ENCODE measurements at regions not wholly inside any gene's neighbourhood (a gene's known extent, or its start where the extent isn't known, plus 50 kb on each side); places are given as distances from the start of the nearest gene placed in this dataset.

GRCh38 chr22:23380911-23381310, 199.2 kb downstream of the IGLL1 start:
- no peak for TF ChIP-seq POLR2AphosphoS5 (IDR thresholded peaks at IDR 0.05; ENCODE audit: control insufficient read depth, insufficient read depth, low read depth, low read length)
- TF ChIP-seq JUNB (CRISPR knock-in tag; conservative IDR thresholded peaks at IDR 0.05): no peak
- no peak for TF ChIP-seq ZBTB26 (CRISPR knock-in tag; IDR thresholded peaks at IDR 0.05)
- TF ChIP-seq TBP (optimal IDR thresholded peaks at IDR 0.05; ENCODE audit: low read depth, low read length): no peak
- TF ChIP-seq ZNF324 (CRISPR knock-in tag; IDR thresholded peaks at IDR 0.05): no peak
- TF ChIP-seq FOXK2 (conservative IDR thresholded peaks at IDR 0.05 in 1 of 2, IDR thresholded peaks at IDR 0.05 in 1 of 2; ENCODE audit: low read depth in 2 of 2): no peak
- TF ChIP-seq, protein P1, sequence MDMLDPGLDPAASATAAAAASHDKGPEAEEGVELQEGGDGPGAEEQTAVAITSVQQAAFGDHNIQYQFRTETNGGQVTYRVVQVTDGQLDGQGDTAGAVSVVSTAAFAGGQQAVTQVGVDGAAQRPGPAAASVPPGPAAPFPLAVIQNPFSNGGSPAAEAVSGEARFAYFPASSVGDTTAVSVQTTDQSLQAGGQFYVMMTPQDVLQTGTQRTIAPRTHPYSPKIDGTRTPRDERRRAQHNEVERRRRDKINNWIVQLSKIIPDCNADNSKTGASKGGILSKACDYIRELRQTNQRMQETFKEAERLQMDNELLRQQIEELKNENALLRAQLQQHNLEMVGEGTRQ (CRISPR knock-in tag; IDR thresholded peaks at IDR 0.05): no peak
- no peak for TF ChIP-seq KDM4B (IDR thresholded peaks at IDR 0.05; ENCODE audit: borderline replicate concordance in 2 of 2, low read depth in 1 of 2)
- TF ChIP-seq GTF2F1 (IDR thresholded peaks at IDR 0.05; ENCODE audit: low read depth, low read length): no peak
- no peak for TF ChIP-seq HNRNPL (IDR thresholded peaks at IDR 0.05; ENCODE audit: low read depth, low read length)
- TF ChIP-seq ARNT (IDR thresholded peaks at IDR 0.05): no peak

Measured in K562 (cell line).